HG02852 (cell line): ENCODE measurements at regions not wholly inside any gene's neighbourhood (a gene's known extent, or its start where the extent isn't known, plus 50 kb on each side); places are given as distances from the start of the nearest gene placed in this dataset.

Experiments
- ATAC-seq: cut with Tn5 transposase; IDR thresholded peaks from one replicate; pipeline ENCODE4 v1.9.1; 2021; ENCODE audit warnings: mild to moderate bottlenecking, moderate library complexity; ENCODE audit not compliant: unreplicated experiment

GRCh38 chr1:244339073-244339692 is 112.5 kb downstream of the ADSS2 start:
- no peak for ATAC-seq

- ATAC-seq = no peak
Observed at GRCh38 chr1:244339776-244340175, 111.9 kb downstream of the ADSS2 start.

- no peak for ATAC-seq
Observed at GRCh38 chr1:244340396-244340795, 111.3 kb downstream of the ADSS2 start.

- ATAC-seq = peak; percentile 45
Observed at GRCh38 chr1:244341455-244342450, 110.0 kb downstream of the ADSS2 start.

- no peak for ATAC-seq
Observed at GRCh38 chr1:244344001-244344400, 107.7 kb downstream of the ADSS2 start.

- no peak for ATAC-seq
Observed at GRCh38 chr1:244346972-244347618, 104.6 kb downstream of the ADSS2 start.

GRCh38 chr1:244347942-244348341 is 103.8 kb downstream of the ADSS2 start:
- ATAC-seq = no peak

GRCh38 chr1:244349103-244349531 is 102.6 kb downstream of the ADSS2 start:
- ATAC-seq = no peak

- peak; percentile 8 for ATAC-seq
Observed at GRCh38 chr1:244349581-244350001, 102.1 kb downstream of the ADSS2 start.

GRCh38 chr1:244350027-244350426 is 101.7 kb downstream of the ADSS2 start:
- ATAC-seq = peak; percentile 83

GRCh38 chr1:244352156-244352830 is 99.4 kb downstream of the ADSS2 start:
- ATAC-seq = no peak

GRCh38 chr1:244353551-244354091 is 98.1 kb downstream of the ADSS2 start:
- peak; percentile 74 for ATAC-seq

GRCh38 chr1:244354810-244355278 is 96.9 kb downstream of the ADSS2 start:
- ATAC-seq = no peak

GRCh38 chr1:244356376-244356775 is 95.3 kb downstream of the ADSS2 start:
- ATAC-seq = no peak
